D721Med (cell line): ENCODE measurements at regions not wholly inside any gene's neighbourhood (a gene's known extent, or its start where the extent isn't known, plus 50 kb on each side); places are given as distances from the start of the nearest gene placed in this dataset.

Experiments
- DNase-seq: peaks from one replicate; pipeline ENCODE4 v3.0.0; 2011; ENCODE audit warnings: low spot score; ENCODE audit not compliant: insufficient read length
- FAIRE-seq: peaks from 2 replicates; lab custom pipeline; 2011; peaks lifted over from hg19 to GRCh38; lab: Jason Lieb, UNC
- CTCF ChIP-seq: IDR thresholded peaks from 2 replicates; pipeline ENCODE4 v1.5.1; 2012; ENCODE audit warnings: mild to moderate bottlenecking, control low read depth; ENCODE audit not compliant: insufficient read depth; ENCODE audit errors: missing control alignments

DNA sequence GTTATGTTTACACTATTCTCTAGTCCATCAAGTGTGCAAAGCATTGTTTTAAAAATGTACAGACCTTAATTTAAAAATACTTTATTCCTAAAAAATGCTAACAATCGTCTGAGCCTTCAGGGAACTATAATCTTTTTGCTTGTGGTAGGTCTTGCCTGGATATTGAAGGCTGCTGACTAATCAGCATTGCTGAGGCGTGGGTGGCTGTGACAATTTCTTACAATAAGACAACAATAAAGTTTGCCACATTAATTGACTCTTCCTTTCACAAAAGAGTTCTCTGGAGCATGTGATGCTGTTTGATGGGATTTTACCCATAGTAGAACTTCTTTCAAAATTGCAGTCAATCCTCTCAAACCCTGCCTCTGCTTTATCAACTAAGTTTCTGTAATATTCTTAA is 384.0 kb upstream of the TGFBR2 start:
- FAIRE-seq (no peak), DNase-seq (no peak)
- TF ChIP-seq CTCF = no peak

DNA sequence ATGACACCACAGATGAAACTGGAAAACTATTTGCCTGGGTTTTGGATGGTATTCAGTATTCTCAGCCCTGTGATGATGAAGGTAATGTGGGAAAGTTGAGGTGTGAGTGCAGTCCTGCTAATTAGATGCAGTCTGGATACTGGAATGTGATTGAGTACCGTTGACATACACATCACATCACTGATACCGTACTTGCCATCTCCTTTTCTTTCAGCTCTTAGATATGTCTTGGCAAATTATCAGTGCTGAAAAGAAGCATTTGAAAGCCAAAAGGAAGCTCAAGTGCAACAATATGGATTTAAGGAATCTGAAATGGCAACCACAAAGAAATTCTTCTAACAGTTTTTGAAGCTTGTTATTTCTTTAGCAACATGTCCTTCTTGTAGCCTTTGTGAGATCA is 381.4 kb upstream of the TGFBR2 start:
- no peak for TF ChIP-seq CTCF
- FAIRE-seq (no peak), DNase-seq (no peak)

DNA sequence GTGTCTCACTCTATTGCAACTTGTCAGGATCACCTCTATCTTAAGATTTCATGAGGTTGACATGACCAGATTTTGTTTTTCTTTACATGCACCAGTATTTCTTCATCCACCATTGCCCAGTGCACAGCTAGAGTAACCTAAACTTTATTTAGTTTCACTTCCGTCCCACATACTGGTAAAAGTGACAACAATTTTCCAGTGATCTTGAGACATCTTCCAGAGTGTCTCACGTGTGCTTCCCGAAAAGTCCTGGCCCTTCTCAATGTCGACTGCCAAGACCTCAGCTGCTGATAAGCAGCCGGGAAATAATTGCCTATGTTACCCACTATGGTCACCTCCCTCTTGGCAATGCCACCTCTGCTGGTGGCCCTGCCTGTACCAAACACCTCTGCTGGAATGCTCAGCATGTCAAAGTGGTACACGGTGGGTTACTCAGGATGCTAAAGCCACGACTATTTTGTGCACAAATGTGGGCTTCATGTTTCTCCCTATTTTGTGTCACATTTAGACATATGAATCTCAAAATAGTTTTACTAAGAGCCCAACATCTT is 379.7 kb upstream of the TGFBR2 start:
- DNase-seq (no peak), FAIRE-seq (no peak)
- TF ChIP-seq CTCF = no peak

DNA sequence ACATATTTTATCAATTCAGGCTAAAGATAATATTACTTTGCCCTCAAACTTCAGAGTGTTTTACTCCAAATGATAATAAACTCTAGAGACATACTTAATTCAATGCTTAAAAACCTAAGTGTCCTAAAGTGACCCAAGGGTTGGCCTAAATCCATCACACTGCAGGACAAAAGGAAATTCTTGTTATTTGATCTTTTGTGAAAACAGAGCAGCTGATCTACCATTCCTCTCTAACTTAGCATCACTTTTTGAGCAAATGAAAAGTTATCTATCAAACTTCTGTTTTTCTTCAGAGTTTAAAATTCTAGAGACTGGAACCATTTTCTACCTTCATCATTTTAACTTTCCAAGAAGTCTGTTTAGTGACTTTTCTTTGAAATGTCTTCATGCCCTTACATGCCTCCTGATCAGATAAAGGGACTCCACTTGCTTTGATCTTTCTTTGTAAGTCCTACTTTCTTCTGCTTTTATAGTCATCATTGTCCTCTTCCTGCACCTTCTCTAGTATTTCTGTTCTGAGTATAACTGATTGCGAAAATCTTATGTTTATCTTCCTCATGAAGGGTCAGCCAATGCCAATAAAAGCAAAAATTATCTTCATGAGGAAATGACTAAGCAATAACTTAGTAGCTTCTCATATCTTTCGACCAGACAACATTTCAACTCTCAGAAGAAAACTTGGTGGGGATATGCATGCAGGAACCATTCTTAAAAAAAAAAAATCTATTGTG is 378.7 kb upstream of the TGFBR2 start:
- no peak for FAIRE-seq
- TF ChIP-seq CTCF = no peak
- DNase-seq = no peak

- no peak for DNase-seq
- no peak for FAIRE-seq
- no peak for TF ChIP-seq CTCF
Observed at GRCh38 chr3:30228302-30228631, 378.1 kb upstream of the TGFBR2 start.

GRCh38 chr3:30231277-30232141 is 374.9 kb upstream of the TGFBR2 start:
- FAIRE-seq (no peak), DNase-seq (no peak)
- no peak for TF ChIP-seq CTCF
